ENCODE measurements at regions not wholly inside any gene's neighbourhood (a gene's known extent, or its start where the extent isn't known, plus 50 kb on each side); places are given as distances from the start of the nearest gene placed in this dataset.

- Histone ChIP-seq H3K9me3 (no peaks in the 10 kb centered on the region), H3K27me3 (no peaks in the 10 kb centered on the region), H3K27ac (no peak overlapping the region), H3K36me3 (ENCODE audit: low read depth, missing control alignments) (no peaks in the 10 kb centered on the region), H3K4me1 (no peaks in the 10 kb centered on the region), H3K4me3 (no peak overlapping the region)
- intact Hi-C loops (cut with DNase I; ENCODE audit: low total_unique reads) = no loop called here
- no peak for DNase-seq
- no peak for TF ChIP-seq POLR2A (IDR thresholded peaks at IDR 0.05)
- TF ChIP-seq CTCF (IDR thresholded peaks at IDR 0.05) = no peak
- WGBS, 2 donors = 87 to 92% methylated on average over 9 of the region's 9 CpGs
Measured at GRCh38 chr2:39541011-39541930, 104.2 kb upstream of the MAP4K3 start.

- intact Hi-C loops (cut with DNase I; ENCODE audit: low total_unique reads) = no loop called here
- H3K4me3 ChIP-seq = no peak overlapping the region
- no peaks in the 10 kb centered on the region for H3K9me3 ChIP-seq
- no peaks in the 10 kb centered on the region for H3K4me1 ChIP-seq
- H3K27me3 ChIP-seq = no peaks in the 10 kb centered on the region
- no peak for DNase-seq
- no peak for TF ChIP-seq CTCF (IDR thresholded peaks at IDR 0.05)
- no peak for TF ChIP-seq POLR2A (IDR thresholded peaks at IDR 0.05)
- no peak overlapping the region for H3K27ac ChIP-seq
- 92 to 100% methylated on average over 2 of the region's 2 CpGs for WGBS, 2 donors
- no peaks in the 10 kb centered on the region for H3K36me3 ChIP-seq (ENCODE audit: low read depth, missing control alignments)
Measured at GRCh38 chr2:39542523-39542922, 105.4 kb upstream of the MAP4K3 start.

GRCh38 chr2:39545957-39546356 lies 108.9 kb upstream of the MAP4K3 start:
- H3K4me1 ChIP-seq = no peaks in the 10 kb centered on the region
- H3K27ac ChIP-seq = no peak overlapping the region
- WGBS, 2 donors = 80 to 81% methylated on average over 5 of the region's 5 CpGs
- no peaks in the 10 kb centered on the region for H3K36me3 ChIP-seq (ENCODE audit: low read depth, missing control alignments)
- DNase-seq = no peak
- intact Hi-C loops (cut with DNase I; ENCODE audit: low total_unique reads) = no loop called here
- no peak for TF ChIP-seq CTCF (IDR thresholded peaks at IDR 0.05)
- TF ChIP-seq POLR2A (IDR thresholded peaks at IDR 0.05) = no peak
- H3K27me3 ChIP-seq = no peaks in the 10 kb centered on the region
- H3K4me3 ChIP-seq = no peak overlapping the region
- H3K9me3 ChIP-seq = no peaks in the 10 kb centered on the region

GRCh38 chr2:39546409-39546808 lies 109.3 kb upstream of the MAP4K3 start:
- Histone ChIP-seq H3K4me3 (no peak overlapping the region), H3K9me3 (no peaks in the 10 kb centered on the region), H3K4me1 (no peaks in the 10 kb centered on the region), H3K27ac (no peak overlapping the region), H3K27me3 (no peaks in the 10 kb centered on the region), H3K36me3 (ENCODE audit: low read depth, missing control alignments) (no peaks in the 10 kb centered on the region)
- DNase-seq = no peak
- TF ChIP-seq CTCF (IDR thresholded peaks at IDR 0.05) = no peak
- TF ChIP-seq POLR2A (IDR thresholded peaks at IDR 0.05) = no peak
- intact Hi-C loops (cut with DNase I; ENCODE audit: low total_unique reads) = no loop called here
- WGBS, 2 donors = 85 to 96% methylated on average over 4 of the region's 4 CpGs

- H3K36me3 ChIP-seq (ENCODE audit: low read depth, missing control alignments) = no peaks in the 10 kb centered on the region
- H3K4me1 ChIP-seq = no peaks in the 10 kb centered on the region
- intact Hi-C loops (cut with DNase I; ENCODE audit: low total_unique reads) = no loop called here
- no peak overlapping the region for H3K27ac ChIP-seq
- no peak for DNase-seq
- no peak overlapping the region for H3K4me3 ChIP-seq
- no peak for TF ChIP-seq CTCF (IDR thresholded peaks at IDR 0.05)
- no peak for TF ChIP-seq POLR2A (IDR thresholded peaks at IDR 0.05)
- H3K27me3 ChIP-seq = no peaks in the 10 kb centered on the region
- no peaks in the 10 kb centered on the region for H3K9me3 ChIP-seq
- WGBS, 2 donors = 89 to 97% methylated on average over 1 of the region's 1 CpG
Measured at GRCh38 chr2:39546937-39547336, 109.9 kb upstream of the MAP4K3 start.
